SK-N-SH (cell line): ENCODE measurements at regions not wholly inside any gene's neighbourhood (a gene's known extent, or its start where the extent isn't known, plus 50 kb on each side); places are given as distances from the start of the nearest gene placed in this dataset.
"Not testable (repeated sequence)": the region's sequence is repeated elsewhere in the genome, so short reads cannot be mapped to it uniquely, and the experiment has no call there.

ENCODE experiments used
- CTCF ChIA-PET: fragments of 300-600, 350-600 bp; formaldehyde crosslinking; extraction: SDS; loops from one replicate; lab custom pipeline; 2021; lab: Yijun Ruan, JAX
- POLR2A ChIA-PET: fragments of 350-600 bp; sonication (Branson Sonifier 250); formaldehyde crosslinking; extraction: SDS; loops from one replicate; lab custom pipeline; 2020; ENCODE audit warnings: antibody characterized with exemption, inconsistent platforms; lab: Yijun Ruan, JAX
- DNase-seq: peaks from one replicate; pipeline ENCODE4 v3.0.0; 2012
- H2AFZ ChIP-seq: fragments of 200-600 bp; sonication (generic); 2 replicates; pipeline ENCODE4 v1.8.1; 2016; ENCODE audit warnings: antibody characterized with exemption, mild to moderate bottlenecking, low read depth
- H3F3A ChIP-seq: fragments of 200-600 bp; sonication (generic); replicated peaks from 2 replicates; pipeline ENCODE3; 2016; ENCODE audit warnings: antibody characterized with exemption, mild to moderate bottlenecking; ENCODE audit not compliant: insufficient read depth
- H3K27ac ChIP-seq, 2 experiments: fragments of 200-500 bp in 1 of 2; fragments of 200-600 bp in 1 of 2; sonication (Bioruptor generic) in 1 of 2; sonication (generic), shearing (Covaris generic) in 1 of 2; 2 replicates each; pipeline versions ENCODE4 v1.5.1 to v1.6.1; 2014 to 2016; ENCODE audit warnings: low read depth in 2 of 2, inconsistent platforms in 1 of 2, low read length in 1 of 2, mild to moderate bottlenecking in 1 of 2, mixed read lengths in 1 of 2
- H3K27me3 ChIP-seq: fragments of 200-600 bp; sonication (generic), shearing (Covaris generic); 2 replicates; pipeline ENCODE4 v1.6.1; 2016; ENCODE audit warnings: mixed run types; ENCODE audit not compliant: insufficient read depth
- H3K36me3 ChIP-seq, 2 experiments: fragments of 200-500 bp in 1 of 2; fragments of 200-600 bp in 1 of 2; sonication (Bioruptor generic) in 1 of 2; sonication (generic) in 1 of 2; replicated peaks in 1 of 2; 2 replicates each; pipeline versions ENCODE3 to v1.5.1; 2014 to 2016; ENCODE audit warnings: low read length in 1 of 2, mild to moderate bottlenecking in 1 of 2; ENCODE audit not compliant: insufficient read depth in 2 of 2, control insufficient read depth in 1 of 2
- H3K4me1 ChIP-seq, 2 experiments: fragments of 200-500 bp in 1 of 2; fragments of 200-600 bp in 1 of 2; sonication (Bioruptor generic) in 1 of 2; sonication (generic), shearing (Covaris generic) in 1 of 2; 2 replicates each; pipeline versions ENCODE4 v1.5.1 to v1.6.1; 2014 to 2016; ENCODE audit warnings: low read depth in 1 of 2, low read length in 1 of 2, mixed run types in 1 of 2; ENCODE audit not compliant: insufficient read depth in 2 of 2, control insufficient read depth in 1 of 2
- H3K4me2 ChIP-seq: fragments of 200-600 bp; sonication (generic), shearing (Covaris generic); 2 replicates; pipeline ENCODE4 v1.6.1; 2017; ENCODE audit warnings: mixed run types
- H3K4me3 ChIP-seq, 2 experiments: fragments of 200-500 bp in 1 of 2; fragments of 200-600 bp in 1 of 2; sonication (Bioruptor generic) in 1 of 2; sonication (generic), shearing (Covaris generic) in 1 of 2; 2 replicates each; pipeline versions ENCODE4 v1.5.1 to v1.8.1; 2014 to 2016; ENCODE audit warnings: low read depth in 2 of 2, inconsistent platforms in 1 of 2, low read length in 1 of 2, mild to moderate bottlenecking in 1 of 2, mixed read lengths in 1 of 2, moderate library complexity in 1 of 2
- H3K79me2 ChIP-seq: fragments of 200-600 bp; sonication (generic); 2 replicates; pipeline ENCODE4 v1.8.1; 2017; ENCODE audit warnings: mild to moderate bottlenecking; ENCODE audit not compliant: insufficient read depth
- H3K9ac ChIP-seq: fragments of 200-600 bp; sonication (generic); 2 replicates; pipeline ENCODE4 v1.6.1; 2017; ENCODE audit warnings: mixed run types
- H3K9me2 ChIP-seq: fragments of 200-600 bp; sonication (generic); 2 replicates; pipeline ENCODE4 v1.6.1; 2017; ENCODE audit warnings: mixed run types
- H3K9me3 ChIP-seq: fragments of 200-600 bp; sonication (generic); 2 replicates; pipeline ENCODE4 v1.6.1; 2017; ENCODE audit warnings: mixed run types, mild to moderate bottlenecking, moderate library complexity
- H4K20me1 ChIP-seq: fragments of 200-600 bp; sonication (generic); 2 replicates; pipeline ENCODE4 v1.6.1; 2017; ENCODE audit warnings: mild to moderate bottlenecking, mixed run types; ENCODE audit not compliant: insufficient read depth
- ELF1 ChIP-seq: IDR thresholded peaks from 2 replicates; pipeline ENCODE4 v1.4.0; 2012
- FOXM1 ChIP-seq: IDR thresholded peaks from 2 replicates; pipeline ENCODE4 v1.4.0; 2012; ENCODE audit warnings: low read depth, mild to moderate bottlenecking
- GABPA ChIP-seq: IDR thresholded peaks from 2 replicates; pipeline ENCODE4 v1.4.0; 2012; ENCODE audit warnings: low read depth, mild to moderate bottlenecking
- NFIC ChIP-seq: IDR thresholded peaks from 2 replicates; pipeline ENCODE4 v1.4.0; 2012; ENCODE audit warnings: borderline replicate concordance
- RAD21 ChIP-seq: IDR thresholded peaks from 2 replicates; pipeline ENCODE4 v1.6.1; 2012; ENCODE audit warnings: mild to moderate bottlenecking, low read length
- RXRA ChIP-seq: IDR thresholded peaks from 2 replicates; pipeline ENCODE4 v1.4.0; 2012; ENCODE audit warnings: low read depth, mild to moderate bottlenecking, borderline replicate concordance
- ZBTB33 ChIP-seq: IDR thresholded peaks from 2 replicates; pipeline ENCODE4 v1.4.0; 2012; ENCODE audit warnings: low read depth, borderline replicate concordance
- WGBS: methylation state at CpG from one replicate; pipeline ENCODE4 v1.1.6; 2017; ENCODE audit warnings: low lambda C conversion rate; 5-methylcytosine and 5-hydroxymethylcytosine counted together

DNA sequence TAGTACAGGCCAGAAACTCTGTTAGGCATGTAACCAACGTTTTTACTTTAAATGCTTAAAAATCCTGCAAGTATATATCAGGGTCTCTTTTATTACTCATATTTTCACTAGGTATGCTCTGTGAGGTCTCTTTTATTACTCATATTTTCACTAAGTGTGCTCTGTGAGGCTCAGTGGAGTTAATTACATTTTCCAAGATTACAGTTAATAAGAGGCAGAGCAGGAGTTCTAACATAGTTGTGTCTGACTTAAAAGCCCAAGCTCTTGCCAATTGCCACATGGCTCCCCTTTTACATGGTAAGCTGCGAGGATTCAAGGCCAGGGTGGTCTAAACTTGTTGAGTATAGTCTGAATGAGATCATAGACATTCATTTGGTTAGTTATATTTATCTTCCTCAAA is 81.0 kb upstream of the ARMCX2 start:
- H3K4me3 ChIP-seq: no peak overlapping the region
- H3K9me2 ChIP-seq: no peaks in the 10 kb centered on the region
- H3K27me3 ChIP-seq: no peaks in the 10 kb centered on the region
- no peaks in the 10 kb centered on the region for H3K79me2 ChIP-seq
- no peak overlapping the region for H2AFZ ChIP-seq
- TF ChIP-seq RAD21 (no peak), NFIC (no peak), ELF1 (no peak), ZBTB33 (no peak), RXRA (no peak), FOXM1 (no peak), GABPA (no peak)
- TF ChIP-seq, all 33 proteins: peak for 0
- ChIA-PET CTCF (interaction anchor here (0.6 kb wide), 1 partner anchor 27 kb away, joined by 3 read pairs; no protein-coding TSS in a partner anchor), POLR2A (no interaction called here)
- H3K9me3 ChIP-seq: no peaks in the 10 kb centered on the region
- H3K4me2 ChIP-seq: no peak overlapping the region
- no peak overlapping the region for H3K27ac ChIP-seq
- no peak for DNase-seq
- no peaks in the 10 kb centered on the region for H4K20me1 ChIP-seq
- no peaks in the 10 kb centered on the region for H3K36me3 ChIP-seq
- 6% methylated on average over 2 of the region's 2 CpGs for WGBS
- no peak overlapping the region for H3K9ac ChIP-seq
- no peaks in the 10 kb centered on the region for H3K4me1 ChIP-seq
- H3F3A ChIP-seq: no peaks in the 10 kb centered on the region

DNA sequence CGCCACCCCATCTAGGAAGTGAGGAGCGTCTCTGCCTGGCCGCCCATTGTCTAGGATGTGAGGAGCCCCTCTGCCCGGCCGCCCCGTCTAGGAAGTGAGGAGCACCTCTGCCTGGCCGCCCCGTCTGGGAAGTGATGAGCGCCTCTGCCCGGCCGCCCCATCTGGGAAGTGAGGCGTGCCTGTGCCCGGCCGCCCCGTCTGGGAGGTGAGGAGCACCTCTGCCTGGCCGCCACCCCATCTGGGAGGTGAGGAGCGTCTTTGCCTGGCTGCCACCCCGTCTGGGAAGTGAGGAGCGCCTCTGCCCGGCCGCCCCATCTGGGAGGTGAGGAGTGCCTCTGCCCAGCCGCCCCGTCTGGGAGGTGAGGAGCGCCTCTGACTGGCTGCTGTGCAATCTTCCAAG is 79.2 kb upstream of the ARMCX2 start:
- H3K9me3 ChIP-seq, CTCF ChIA-PET, H2AFZ ChIP-seq, H4K20me1 ChIP-seq, H3K4me1 ChIP-seq, DNase-seq, H3K79me2 ChIP-seq, H3K27me3 ChIP-seq, H3K4me3 ChIP-seq, H3K27ac ChIP-seq, H3K36me3 ChIP-seq, H3F3A ChIP-seq, H3K9ac ChIP-seq, H3K9me2 ChIP-seq, POLR2A ChIA-PET, H3K4me2 ChIP-seq: not testable (repeated sequence)
- 66% methylated on average over 12 of the region's 24 CpGs for WGBS

- H3K27me3 ChIP-seq, H3K36me3 ChIP-seq, H3F3A ChIP-seq, H3K9me2 ChIP-seq, CTCF ChIA-PET, H3K4me3 ChIP-seq, H3K9me3 ChIP-seq, H3K4me1 ChIP-seq, H4K20me1 ChIP-seq, H3K79me2 ChIP-seq, H3K4me2 ChIP-seq, DNase-seq, H3K27ac ChIP-seq, H2AFZ ChIP-seq, POLR2A ChIA-PET, H3K9ac ChIP-seq: not testable (repeated sequence)
- WGBS: 77% methylated on average over 9 of the region's 17 CpGs
Measured at GRCh38 chrX:101738411-101738810, 78.8 kb upstream of the ARMCX2 start.
